NCI-H1092 treated with DMSO at 0.1 percent for 48 hours (cell line): ENCODE measurements at regions not wholly inside any gene's neighbourhood (a gene's known extent, or its start where the extent isn't known, plus 50 kb on each side); places are given as distances from the start of the nearest gene placed in this dataset.

Experiments
- DNase-seq: peaks from one replicate; lab custom pipeline; 2025; lab: John Stamatoyannopoulos, UW

- DNase-seq = no peak
Observed at GRCh38 chr12:61780435-61780834, 479.8 kb upstream of the USP15 start.

GRCh38 chr12:61781021-61781581, 479.1 kb upstream of the USP15 start:
- no peak for DNase-seq

- no peak for DNase-seq
Observed at GRCh38 chr12:61796846-61797245, 463.4 kb upstream of the USP15 start.

- DNase-seq = no peak
Observed at GRCh38 chr12:61797266-61797665, 462.9 kb upstream of the USP15 start.

- no peak for DNase-seq
Observed at GRCh38 chr12:61798778-61799177, 461.4 kb upstream of the USP15 start.

- DNase-seq = no peak
Observed at GRCh38 chr12:61804301-61804700, 455.9 kb upstream of the USP15 start.

- no peak for DNase-seq
Observed at GRCh38 chr12:61808856-61809255, 451.3 kb upstream of the USP15 start.

- DNase-seq = no peak
Observed at GRCh38 chr12:61810486-61810885, 449.7 kb upstream of the USP15 start.

- no peak for DNase-seq
Observed at GRCh38 chr12:61821381-61821780, 438.8 kb upstream of the USP15 start.

GRCh38 chr12:61823102-61823501, 437.1 kb upstream of the USP15 start:
- DNase-seq = no peak

GRCh38 chr12:61846765-61847164, 413.4 kb upstream of the USP15 start:
- no peak for DNase-seq

- no peak for DNase-seq
Observed at GRCh38 chr12:61848893-61849292, 411.3 kb upstream of the USP15 start.

- no peak for DNase-seq
Observed at GRCh38 chr12:61853945-61854344, 406.3 kb upstream of the USP15 start.

GRCh38 chr12:61854902-61855301, 405.3 kb upstream of the USP15 start:
- no peak for DNase-seq

GRCh38 chr12:61857968-61858367, 402.2 kb upstream of the USP15 start:
- DNase-seq = no peak

GRCh38 chr12:61860451-61860850, 399.8 kb upstream of the USP15 start:
- DNase-seq = no peak

GRCh38 chr12:61862986-61863385, 397.2 kb upstream of the USP15 start:
- no peak for DNase-seq

GRCh38 chr12:61863811-61864210, 396.4 kb upstream of the USP15 start:
- no peak for DNase-seq

- DNase-seq = no peak
Observed at GRCh38 chr12:61869796-61870195, 390.4 kb upstream of the USP15 start.

- no peak for DNase-seq
Observed at GRCh38 chr12:61870658-61871484, 389.3 kb upstream of the USP15 start.

GRCh38 chr12:61871485-61871810, 388.8 kb upstream of the USP15 start:
- DNase-seq = no peak

- DNase-seq = no peak
Observed at GRCh38 chr12:61879229-61879628, 381.0 kb upstream of the USP15 start.

GRCh38 chr12:61880186-61880585, 380.0 kb upstream of the USP15 start:
- DNase-seq = no peak

- no peak for DNase-seq
Observed at GRCh38 chr12:61891632-61892031, 368.6 kb upstream of the USP15 start.
